ENCODE measurements at regions not wholly inside any gene's neighbourhood (a gene's known extent, or its start where the extent isn't known, plus 50 kb on each side); places are given as distances from the start of the nearest gene placed in this dataset.

DNA sequence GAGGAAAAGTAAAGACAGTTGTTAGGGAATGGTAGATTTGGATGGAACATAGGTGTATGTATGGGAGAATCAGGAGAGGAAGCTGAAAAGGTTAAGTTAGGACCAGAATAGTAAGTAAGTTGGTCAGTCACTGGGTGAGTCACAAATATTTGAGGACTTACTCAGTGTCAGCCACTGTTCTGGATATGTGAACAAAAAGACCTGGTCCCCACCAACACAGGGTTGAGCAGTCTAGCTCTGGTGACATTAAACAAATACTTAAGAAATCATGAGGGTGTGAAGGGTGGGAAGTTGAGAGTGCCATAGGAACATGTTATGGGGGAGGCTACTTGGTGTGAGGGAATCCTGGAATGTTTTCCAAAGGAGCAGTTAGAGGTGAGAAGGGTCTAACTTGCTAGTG lies 246.9 kb downstream of the PTEN start:
- H3K4me3 ChIP-seq (ENCODE audit: low read depth, low read length, poor library complexity, severe bottlenecking): no peak overlapping the region
- no TSS peak for BruUV-seq (replicated peaks)
- no peaks in the 10 kb centered on the region for H3K27me3 ChIP-seq (replicated peaks; ENCODE audit: insufficient read depth, low read depth, low read length, poor library complexity)
- no peaks in the 10 kb centered on the region for H3K36me3 ChIP-seq (ENCODE audit: insufficient read depth, low read length, poor library complexity, severe bottlenecking)
- no peak for DNase-seq (ENCODE audit: low spot score)
- H3K27ac ChIP-seq (ENCODE audit: low read depth, low read length, poor library complexity, severe bottlenecking): no peak overlapping the region
- intact Hi-C loops (cut with micrococcal nuclease; ENCODE audit: unreplicated experiment): loop anchor here (5.0 to 10.0 kb wide), 2 partner anchors 444 to 453 kb away; partner anchors contain the start of gene PAPSS2
- no peaks in the 10 kb centered on the region for H3K9me3 ChIP-seq (ENCODE audit: low read depth, low read length, poor library complexity, severe bottlenecking)
- H3K4me1 ChIP-seq (ENCODE audit: insufficient read depth, low read length, poor library complexity, severe bottlenecking): peaks cover 4% of the 10 kb centered on the region
- ChIA-PET POLR2A (ENCODE audit: low non-redundant PET) (no interaction called here), CTCF (no interaction called here)
- no peak for TF ChIP-seq EZH2 (IDR thresholded peaks at IDR 0.05; ENCODE audit: borderline replicate concordance, low read depth, low read length, poor library complexity, severe bottlenecking)
- no peak for TF ChIP-seq CTCF (conservative IDR thresholded peaks at IDR 0.05; ENCODE audit: low read depth, low read length)

DNA sequence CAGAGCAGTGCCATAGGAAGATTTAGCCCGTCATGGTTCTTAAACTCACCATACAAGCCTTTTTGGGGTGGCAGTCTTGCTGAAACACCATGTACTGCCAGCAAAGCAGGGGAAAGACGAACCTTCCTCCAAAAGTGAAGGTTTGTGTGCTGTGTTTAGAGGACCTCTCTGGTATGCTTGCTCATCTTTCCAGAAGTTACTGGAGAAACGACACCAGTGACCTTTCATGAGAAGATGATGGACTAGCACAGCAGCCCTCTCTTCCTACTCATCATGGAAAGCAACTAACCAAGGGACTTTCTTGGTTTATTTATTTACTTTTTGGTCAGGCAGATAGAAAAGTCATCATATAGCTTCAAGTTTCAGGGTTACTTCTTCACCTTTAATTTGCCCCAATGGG lies 247.4 kb downstream of the PTEN start:
- intact Hi-C loops (cut with micrococcal nuclease; ENCODE audit: unreplicated experiment): loop anchor here (5.0 to 10.0 kb wide), 2 partner anchors 444 to 454 kb away; partner anchors contain the start of gene PAPSS2
- TF ChIP-seq EZH2 (IDR thresholded peaks at IDR 0.05; ENCODE audit: borderline replicate concordance, low read depth, low read length, poor library complexity, severe bottlenecking) (no peak), CTCF (conservative IDR thresholded peaks at IDR 0.05; ENCODE audit: low read depth, low read length) (no peak)
- BruUV-seq (replicated peaks): no TSS peak
- no peaks in the 10 kb centered on the region for H3K27me3 ChIP-seq (replicated peaks; ENCODE audit: insufficient read depth, low read depth, low read length, poor library complexity)
- no peaks in the 10 kb centered on the region for H3K36me3 ChIP-seq (ENCODE audit: insufficient read depth, low read length, poor library complexity, severe bottlenecking)
- ChIA-PET CTCF (no interaction called here), POLR2A (ENCODE audit: low non-redundant PET) (no interaction called here)
- no peak for DNase-seq (ENCODE audit: low spot score)
- H3K4me1 ChIP-seq (ENCODE audit: insufficient read depth, low read length, poor library complexity, severe bottlenecking): peaks cover 4% of the 10 kb centered on the region
- no peak overlapping the region for H3K27ac ChIP-seq (ENCODE audit: low read depth, low read length, poor library complexity, severe bottlenecking)
- no peaks in the 10 kb centered on the region for H3K9me3 ChIP-seq (ENCODE audit: low read depth, low read length, poor library complexity, severe bottlenecking)
- no peak overlapping the region for H3K4me3 ChIP-seq (ENCODE audit: low read depth, low read length, poor library complexity, severe bottlenecking)

- no peaks in the 10 kb centered on the region for H3K36me3 ChIP-seq (ENCODE audit: insufficient read depth, low read length, poor library complexity, severe bottlenecking)
- CTCF ChIA-PET: no interaction called here
- intact Hi-C loops (cut with micrococcal nuclease; ENCODE audit: unreplicated experiment): loop anchor here (5.0 to 10.0 kb wide), 2 partner anchors 444 to 454 kb away; partner anchors contain the start of gene PAPSS2
Measured at GRCh38 chr10:88111294-88111693, 247.9 kb downstream of the PTEN start.

GRCh38 chr10:88113232-88113631 lies 249.8 kb downstream of the PTEN start:
- TF ChIP-seq EZH2 (IDR thresholded peaks at IDR 0.05; ENCODE audit: borderline replicate concordance, low read depth, low read length, poor library complexity, severe bottlenecking) (no peak), CTCF (conservative IDR thresholded peaks at IDR 0.05; ENCODE audit: low read depth, low read length) (no peak)
- Histone ChIP-seq H3K9me3 (ENCODE audit: low read depth, low read length, poor library complexity, severe bottlenecking) (no peaks in the 10 kb centered on the region), H3K27me3 (replicated peaks; ENCODE audit: insufficient read depth, low read depth, low read length, poor library complexity) (no peaks in the 10 kb centered on the region), H3K4me1 (ENCODE audit: insufficient read depth, low read length, poor library complexity, severe bottlenecking) (peaks cover 4% of the 10 kb centered on the region), H3K27ac (ENCODE audit: low read depth, low read length, poor library complexity, severe bottlenecking) (no peak overlapping the region), H3K36me3 (ENCODE audit: insufficient read depth, low read length, poor library complexity, severe bottlenecking) (no peaks in the 10 kb centered on the region), H3K4me3 (ENCODE audit: low read depth, low read length, poor library complexity, severe bottlenecking) (no peak overlapping the region)
- no TSS peak for BruUV-seq (replicated peaks)
- POLR2A ChIA-PET (ENCODE audit: low non-redundant PET): no interaction called here
- DNase-seq (ENCODE audit: low spot score): no peak
- intact Hi-C loops (cut with micrococcal nuclease; ENCODE audit: unreplicated experiment): loop anchor here (5.0 to 10.0 kb wide), 2 partner anchors 442 to 456 kb away; partner anchors contain the start of gene PAPSS2
- CTCF ChIA-PET: interaction anchor here (1.9 kb wide), 1 partner anchor 251 kb away, joined by 14 read pairs; the partner anchor contains the start of genes KLLN and PTEN

More at GRCh38 chr10:88111294-88111693, 247.9 kb downstream of the PTEN start:
- TF ChIP-seq EZH2 (IDR thresholded peaks at IDR 0.05; ENCODE audit: borderline replicate concordance, low read depth, low read length, poor library complexity, severe bottlenecking): no peak
- Histone ChIP-seq H3K9me3 (ENCODE audit: low read depth, low read length, poor library complexity, severe bottlenecking) (no peaks in the 10 kb centered on the region), H3K27ac (ENCODE audit: low read depth, low read length, poor library complexity, severe bottlenecking) (no peak overlapping the region), H3K27me3 (replicated peaks; ENCODE audit: insufficient read depth, low read depth, low read length, poor library complexity) (no peaks in the 10 kb centered on the region), H3K4me1 (ENCODE audit: insufficient read depth, low read length, poor library complexity, severe bottlenecking) (peaks cover 4% of the 10 kb centered on the region), H3K4me3 (ENCODE audit: low read depth, low read length, poor library complexity, severe bottlenecking) (no peak overlapping the region)
- POLR2A ChIA-PET (ENCODE audit: low non-redundant PET): no interaction called here
- no TSS peak for BruUV-seq (replicated peaks)
- DNase-seq (ENCODE audit: low spot score): no peak

Data from A673 (cell line).